Ovary (tissue), 7 donors: ENCODE measurements at regions not wholly inside any gene's neighbourhood (a gene's known extent, or its start where the extent isn't known, plus 50 kb on each side); places are given as distances from the start of the nearest gene placed in this dataset.

Source experiments
- DNase-seq, 5 donors: peaks; one replicate each; pipeline ENCODE4 v3.0.0-alpha.2; 2019 to 2020
- H3K27ac ChIP-seq, 2 donors: fragments of 200-600 bp; one replicate each; pipeline versions ENCODE4 v1.5.1 to v1.8.0; 2019 to 2022
- H3K27me3 ChIP-seq: fragments of 200-600 bp; one replicate; pipeline ENCODE4 v1.8.0; 2022
- H3K36me3 ChIP-seq: fragments of 200-600 bp; sonication (generic); one replicate; pipeline ENCODE4 v1.5.1; 2019
- H3K4me1 ChIP-seq: one replicate; pipeline ENCODE4 v1.8.1; 2013; ENCODE audit warnings: mild to moderate bottlenecking, moderate library complexity; ENCODE audit not compliant: insufficient read depth
- H3K4me3 ChIP-seq: fragments of 200-600 bp; sonication (generic); one replicate; pipeline ENCODE4 v1.5.1; 2017
- H3K9me3 ChIP-seq, 2 donors: fragments of 200-600 bp in 1 of 2; sonication (generic) in 1 of 2; one replicate each; pipeline versions ENCODE4 v1.5.1 to v1.8.1; 2013 to 2019; ENCODE audit warnings: mild to moderate bottlenecking in 1 of 2, moderate library complexity in 1 of 2
- CTCF ChIP-seq, 3 donors: fragments of 450-650 bp in 2 of 3; fragments of 200-600 bp in 1 of 3; IDR thresholded peaks; one replicate each; pipeline versions ENCODE4 v1.5.1 to v1.8.0; 2016 to 2022; ENCODE audit warnings: antibody characterized with exemption in 3 of 3, mild to moderate bottlenecking in 1 of 3
- EP300 ChIP-seq: sonication (generic); formaldehyde crosslinking; IDR thresholded peaks from one replicate; pipeline ENCODE4 v1.6.1; 2017; ENCODE audit warnings: antibody characterized with exemption
- POLR2A ChIP-seq: fragments of 450-650 bp; IDR thresholded peaks from one replicate; pipeline ENCODE4 v1.6.1; 2017; ENCODE audit warnings: antibody characterized with exemption, mild to moderate bottlenecking, moderate library complexity
- WGBS, 3 donors: extraction: QIAGEN DNeasy Blood & Tissue Kit in 1 of 3; methylation state at CpG; one replicate each; pipeline versions ENCODE4 v1.1.5 to v1.1.7; 2013 to 2017; 5-methylcytosine and 5-hydroxymethylcytosine counted together
- intact Hi-C, 4 donors: fragments of 100-400 bp; cut with DNase I; formaldehyde crosslinking; loops; one replicate each; pipeline versions ENCODE4 v1.11.0 to v1.15.1; 2022 to 2023
- donor health status: DM: no; HTN: no; CAD: no; lungs with moderate emphysema.
- donor health status: DM: no; HTN: no; CAD: no.
- donor health status: Bipolar disorder and iron deficiency.
- donor health status: DM: no; HTN: no; CAD: no.
- donor health status: DM: yes; HTN: yes; CAD: no.

GRCh38 chr2:12264146-12264545 is 452.6 kb upstream of the TRIB2 start:
- TF ChIP-seq EP300 (no peak), POLR2A (no peak), CTCF (IDR thresholded peaks at IDR 0.05) (no peak)
- intact Hi-C loops, result no loop called here
- H3K4me3 ChIP-seq, result no peak overlapping the region

DNA sequence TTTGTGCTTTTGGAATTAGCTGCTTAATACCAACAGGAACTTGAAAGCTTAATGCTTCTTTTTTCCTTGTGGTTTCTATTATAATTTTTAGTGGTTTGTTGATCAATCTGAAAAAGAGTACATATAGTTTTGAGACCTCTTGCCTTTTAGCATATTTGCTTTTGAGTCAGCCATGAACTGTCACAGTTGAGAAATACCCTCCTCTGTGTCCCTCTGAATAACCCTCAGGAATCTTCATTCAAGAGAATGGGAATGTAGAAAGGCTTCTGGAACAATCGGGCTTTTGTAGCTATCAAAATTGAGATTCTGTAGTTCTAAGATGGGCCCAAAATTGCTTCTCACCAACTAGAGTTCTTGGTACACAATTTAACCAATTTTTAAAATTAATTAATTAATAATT is 451.1 kb upstream of the TRIB2 start:
- Histone ChIP-seq H3K27ac (no peak overlapping the region), H3K4me3 (no peak overlapping the region), H3K27me3 (no peaks in the 10 kb centered on the region), H3K4me1 (peaks cover 5% of the 10 kb centered on the region), H3K9me3 (no peaks in the 10 kb centered on the region), H3K36me3 (no peaks in the 10 kb centered on the region)
- intact Hi-C loops, result no loop called here
- DNase-seq, result no peak
- no peak for TF ChIP-seq EP300
- 81 to 99% (median 95%) methylated on average over 1 of the region's 1 CpG for WGBS, 3 donors

More at GRCh38 chr2:12264146-12264545, 452.6 kb upstream of the TRIB2 start:
- no peak for DNase-seq
- H3K9me3 ChIP-seq, result no peaks in the 10 kb centered on the region
- no peaks in the 10 kb centered on the region for H3K36me3 ChIP-seq
- 83 to 97% (median 89%) methylated on average over 1 of the region's 1 CpG for WGBS, 3 donors
- no peaks in the 10 kb centered on the region for H3K27me3 ChIP-seq
- H3K27ac ChIP-seq, result no peak overlapping the region
- peaks cover 5% of the 10 kb centered on the region for H3K4me1 ChIP-seq

GRCh38 chr2:12267042-12267441 is 449.7 kb upstream of the TRIB2 start:
- intact Hi-C loops, result no loop called here
- H3K36me3 ChIP-seq, result no peaks in the 10 kb centered on the region
- TF ChIP-seq POLR2A, result no peak
- no peak for TF ChIP-seq CTCF (IDR thresholded peaks at IDR 0.05)
- TF ChIP-seq EP300, result no peak
- no peaks in the 10 kb centered on the region for H3K27me3 ChIP-seq
- 93 to 98% (median 98%) methylated on average over 3 of the region's 3 CpGs for WGBS, 3 donors
- peaks cover 3% of the 10 kb centered on the region for H3K4me1 ChIP-seq
- no peak overlapping the region for H3K27ac ChIP-seq
- no peak for DNase-seq
- no peak overlapping the region for H3K4me3 ChIP-seq
- H3K9me3 ChIP-seq, result no peaks in the 10 kb centered on the region

DNA sequence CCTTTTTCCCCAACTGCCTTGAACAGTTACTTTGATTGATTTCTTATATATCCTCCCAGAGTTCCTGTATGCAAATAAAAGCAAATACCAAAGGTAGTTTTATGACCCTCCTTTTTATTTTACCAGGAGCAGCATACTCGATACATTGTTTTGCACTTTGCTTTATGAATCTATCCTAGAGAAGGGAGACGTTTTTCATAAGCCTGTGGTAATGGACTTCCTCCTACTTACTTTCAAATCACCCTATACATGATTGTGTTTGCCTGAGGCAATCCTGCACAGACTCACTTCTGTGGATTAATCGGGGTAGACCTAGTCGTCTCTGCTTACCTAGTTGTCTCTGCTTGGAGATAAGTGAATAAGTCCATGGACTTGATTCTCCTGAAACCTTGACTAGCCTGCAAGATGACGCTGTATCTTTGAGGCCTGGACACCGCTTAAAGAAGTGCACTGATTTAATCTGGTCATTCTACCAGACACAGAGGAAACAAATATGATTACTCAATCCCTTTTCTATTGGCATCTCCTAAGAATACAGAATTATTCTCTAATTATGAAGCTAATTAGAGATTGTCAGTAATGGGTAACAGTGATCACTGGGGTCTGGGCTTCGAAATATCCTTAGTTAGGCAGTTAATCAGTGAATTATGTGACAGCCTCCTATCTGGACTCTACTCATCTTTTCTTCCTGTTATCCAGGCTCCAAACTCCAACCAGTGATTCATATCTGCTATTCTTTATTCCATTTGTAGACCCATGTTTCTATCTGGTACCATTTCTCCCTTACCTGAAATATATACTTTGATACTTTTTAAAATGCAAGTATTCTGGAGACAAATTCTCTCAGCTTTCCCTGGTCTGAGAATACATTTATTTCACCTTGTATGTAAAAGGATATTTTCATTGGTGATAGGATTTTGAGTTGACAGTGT is 447.4 kb upstream of the TRIB2 start:
- WGBS, 3 donors, result 85 to 91% (median 91%) methylated on average over 7 of the region's 7 CpGs
- Histone ChIP-seq H3K9me3 (no peaks in the 10 kb centered on the region), H3K27me3 (no peaks in the 10 kb centered on the region), H3K27ac (no peak overlapping the region), H3K4me1 (no peaks in the 10 kb centered on the region), H3K36me3 (no peaks in the 10 kb centered on the region), H3K4me3 (no peak overlapping the region)
- no peak for DNase-seq
- TF ChIP-seq POLR2A (no peak), CTCF (IDR thresholded peaks at IDR 0.05) (no peak), EP300 (no peak)
- intact Hi-C loops, result no loop called here
